Prostate gland (tissue), 2 donors: ENCODE measurements at regions not wholly inside any gene's neighbourhood (a gene's known extent, or its start where the extent isn't known, plus 50 kb on each side); places are given as distances from the start of the nearest gene placed in this dataset.
A peak's percentile ranks its signal among the peaks of the same experiment; 100 is the strongest.
"Not testable (repeated sequence)": the region's sequence is repeated elsewhere in the genome, so short reads cannot be mapped to it uniquely, and the experiment has no call there.

Experiments
- DNase-seq: peaks from one replicate; pipeline ENCODE4 v3.0.0-alpha.2; 2019; ENCODE audit warnings: low spot score
- H3K27ac ChIP-seq, 2 donors: fragments of 200-600 bp; sonication (generic); 2 replicates each; pipeline ENCODE4 v1.5.1; 2017 to 2019
- H3K27me3 ChIP-seq: fragments of 200-600 bp; sonication (generic); replicated peaks from 2 replicates; pipeline ENCODE4 v1.5.1; 2019; ENCODE audit not compliant: insufficient read depth
- H3K36me3 ChIP-seq, 2 donors: fragments of 200-600 bp; sonication (generic); 1 replicate in 1 of 2; 2 replicates in 1 of 2; pipeline versions ENCODE4 v1.5.1 to v1.8.1; 2017 to 2019
- H3K4me1 ChIP-seq: fragments of 200-600 bp; sonication (generic); replicated peaks from 2 replicates; pipeline ENCODE4 v1.5.1; 2019
- H3K4me3 ChIP-seq, 2 donors: fragments of 200-600 bp; sonication (generic); 2 replicates each; pipeline ENCODE4 v1.5.1; 2017 to 2019
- H3K9me3 ChIP-seq: fragments of 200-600 bp; sonication (generic); 2 replicates; pipeline ENCODE4 v1.5.1; 2017
- WGBS: methylation state at CpG from one replicate; pipeline ENCODE4 v1.1.5; 2018; 5-methylcytosine and 5-hydroxymethylcytosine counted together
- intact Hi-C: fragments of 100-400 bp; cut with DNase I; formaldehyde crosslinking; loops from one replicate; pipeline ENCODE4 v1.14.2; 2022

GRCh38 chr14:19511055-19511454 lies 76.9 kb upstream of the POTEG start:
- DNase-seq, H3K4me3 ChIP-seq, H3K36me3 ChIP-seq, H3K9me3 ChIP-seq, intact Hi-C loops, H3K27me3 ChIP-seq, H3K27ac ChIP-seq, H3K4me1 ChIP-seq: not testable (repeated sequence)
- WGBS, result 78% methylated on average over 7 of the region's 11 CpGs

DNA sequence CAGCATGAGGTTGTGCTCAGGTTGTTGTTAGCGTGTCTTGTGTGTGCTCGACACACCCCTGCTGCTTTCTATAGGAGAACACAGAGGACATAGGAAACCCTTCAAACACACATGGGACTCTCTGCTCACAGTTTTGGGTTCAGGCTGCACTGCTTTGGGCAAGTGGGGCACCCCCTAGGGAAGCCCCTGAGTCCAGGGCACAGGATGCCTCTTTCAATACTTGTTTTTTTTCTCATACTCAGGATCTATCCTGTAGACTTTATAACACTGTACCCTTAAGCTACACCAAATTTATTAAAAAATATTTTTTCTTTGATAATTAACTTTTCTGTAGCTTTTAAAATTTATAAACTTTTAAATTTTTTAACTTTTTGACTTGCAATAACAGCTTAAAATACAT lies 55.3 kb upstream of the POTEG start:
- H3K27me3 ChIP-seq, intact Hi-C loops, H3K9me3 ChIP-seq, H3K4me3 ChIP-seq, H3K27ac ChIP-seq, H3K36me3 ChIP-seq, DNase-seq, H3K4me1 ChIP-seq: not testable (repeated sequence)
- WGBS, result 92% methylated on average over 2 of the region's 2 CpGs

DNA sequence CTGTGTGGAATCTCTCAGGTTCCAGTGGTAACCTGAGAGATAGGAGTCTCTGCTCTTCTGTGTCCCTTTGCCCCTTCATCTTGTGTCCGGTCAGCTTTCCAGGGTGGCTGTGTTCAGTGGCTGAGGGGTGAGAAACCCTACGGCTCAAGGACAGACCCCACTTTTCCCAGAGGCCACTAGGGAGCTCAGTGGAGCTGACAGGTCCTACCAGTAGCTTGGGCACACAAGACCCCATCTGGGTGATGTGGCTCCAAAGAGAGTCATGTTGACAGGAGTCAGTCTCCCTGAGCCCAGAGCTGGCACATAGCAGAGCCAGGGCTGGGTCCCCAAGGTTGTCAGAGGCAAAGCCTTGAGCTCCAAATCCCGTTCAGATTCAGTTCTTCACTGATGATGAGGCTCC lies 54.3 kb upstream of the POTEG start:
- intact Hi-C loops, H3K27me3 ChIP-seq, H3K36me3 ChIP-seq, H3K9me3 ChIP-seq, H3K4me1 ChIP-seq, H3K4me3 ChIP-seq, DNase-seq, H3K27ac ChIP-seq: not testable (repeated sequence)
- WGBS, result 90% methylated on average over 3 of the region's 3 CpGs

GRCh38 chr14:19487690-19488089 lies 53.5 kb upstream of the POTEG start:
- DNase-seq, H3K9me3 ChIP-seq, H3K27me3 ChIP-seq, H3K27ac ChIP-seq, intact Hi-C loops, H3K4me1 ChIP-seq, H3K36me3 ChIP-seq, H3K4me3 ChIP-seq: not testable (repeated sequence)
- no CpG with 5 or more reads among the region's 14 CpGs for WGBS

- intact Hi-C loops, H3K27me3 ChIP-seq, H3K4me1 ChIP-seq, H3K36me3 ChIP-seq, H3K27ac ChIP-seq, H3K9me3 ChIP-seq, H3K4me3 ChIP-seq: not testable (repeated sequence)
- peak; percentile 3 for DNase-seq
- 93% methylated on average over 11 of the region's 15 CpGs for WGBS
Observed at GRCh38 chr14:19487265-19487664, 53.1 kb upstream of the POTEG start.

DNA sequence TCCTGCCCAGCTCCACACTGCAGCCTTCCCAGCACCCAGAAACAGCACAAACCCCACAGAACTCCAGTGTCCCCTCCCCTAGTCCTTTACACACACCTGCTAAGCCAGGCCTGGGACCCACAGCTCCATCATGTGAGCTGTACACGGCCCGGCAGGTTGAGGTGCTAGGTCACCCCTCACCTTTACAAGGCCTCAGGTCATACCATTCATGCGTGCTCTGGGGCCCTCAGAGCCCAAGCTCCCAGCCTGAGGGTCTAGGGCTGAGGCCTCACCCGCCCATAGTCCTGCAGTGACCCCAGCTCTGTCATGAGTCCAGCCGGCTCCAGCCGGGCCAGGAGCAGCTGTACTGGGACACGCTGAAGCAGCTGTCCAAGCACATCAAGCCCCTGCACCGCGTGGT lies 51.2 kb upstream of the POTEG start:
- H3K27ac ChIP-seq, result peak overlapping the region; percentile 39 to 56
- H3K4me1 ChIP-seq, H3K4me3 ChIP-seq, intact Hi-C loops, H3K9me3 ChIP-seq, H3K36me3 ChIP-seq, H3K27me3 ChIP-seq: not testable (repeated sequence)
- DNase-seq, result peak; percentile 6
- 96% methylated on average over 5 of the region's 9 CpGs for WGBS
